IMR-90 (cell line): ENCODE measurements at regions not wholly inside any gene's neighbourhood (a gene's known extent, or its start where the extent isn't known, plus 50 kb on each side); places are given as distances from the start of the nearest gene placed in this dataset.

ENCODE experiments used
- ATAC-seq: fragments of 200-7000 bp; cut with Tn5 transposase; 2 replicates; pipeline ENCODE4 v1.9.1; 2020; ENCODE audit warnings: low read depth, mild to moderate bottlenecking, moderate library complexity
- BruUV-seq: library from RNA; stranded (reverse); fragments of 400-500 nt; replicated peaks from 2 replicates; lab custom pipeline; 2021; lab: Mats Ljungman, UMichigan
- CTCF ChIA-PET: fragments of 300-600 bp; formaldehyde crosslinking; extraction: SDS; loops from one replicate; lab custom pipeline; 2021; ENCODE audit warnings: antibody characterized with exemption; lab: Yijun Ruan, JAX
- POLR2A ChIA-PET: fragments of 300-600 bp; sonication (Branson Sonifier 250); formaldehyde crosslinking; loops from one replicate; lab custom pipeline; 2022; ENCODE audit warnings: antibody characterized with exemption; ENCODE audit not compliant: unreplicated experiment; lab: Charles Lee
- DNase-seq: peaks from one replicate; pipeline ENCODE4 v3.0.0; 2013
- H2AFZ ChIP-seq: replicated peaks from 2 replicates; pipeline ENCODE3; 2013; ENCODE audit warnings: low read length, mild to moderate bottlenecking; ENCODE audit not compliant: poor library complexity
- H2AK5ac ChIP-seq: 2 replicates; pipeline ENCODE4 v1.6.1; 2013; ENCODE audit warnings: low read depth, low read length, inconsistent platforms
- H2AK9ac ChIP-seq: replicated peaks from 2 replicates; pipeline ENCODE3; 2013; ENCODE audit warnings: mild to moderate bottlenecking, low read depth, low read length, moderate library complexity; ENCODE audit not compliant: poor library complexity
- H2BK120ac ChIP-seq: 2 replicates; pipeline ENCODE4 v1.6.1; 2013; ENCODE audit warnings: low read depth, low read length, inconsistent platforms
- H2BK15ac ChIP-seq: 3 replicates; pipeline ENCODE4 v1.6.1; 2013; ENCODE audit warnings: low read depth, low read length, inconsistent platforms
- H2BK20ac ChIP-seq: 2 replicates; pipeline ENCODE4 v1.6.1; 2013; ENCODE audit warnings: low read depth, mild to moderate bottlenecking, inconsistent platforms, low read length, moderate library complexity
- H2BK5ac ChIP-seq: 2 replicates; pipeline ENCODE4 v1.6.1; 2013; ENCODE audit warnings: mild to moderate bottlenecking, low read depth, low read length, inconsistent platforms; ENCODE audit not compliant: poor library complexity, severe bottlenecking
- H3K14ac ChIP-seq: replicated peaks from 2 replicates; pipeline ENCODE4 v1.6.1; 2013; ENCODE audit warnings: low read depth, low read length, inconsistent platforms
- H3K18ac ChIP-seq: 2 replicates; pipeline ENCODE4 v1.6.1; 2013; ENCODE audit warnings: low read depth, low read length, control low read depth
- H3K23ac ChIP-seq: 2 replicates; pipeline ENCODE4 v1.6.1; 2013; ENCODE audit warnings: low read depth, low read length, inconsistent platforms
- H3K27ac ChIP-seq: 2 replicates; pipeline ENCODE4 v1.5.1; 2013; ENCODE audit warnings: mild to moderate bottlenecking, control low read depth, low read length; ENCODE audit not compliant: insufficient read depth
- H3K27me3 ChIP-seq: 2 replicates; pipeline ENCODE4 v1.6.1; 2013; ENCODE audit warnings: low read length; ENCODE audit not compliant: control insufficient read depth, insufficient read depth
- H3K36me3 ChIP-seq: 2 replicates; pipeline ENCODE4 v1.6.1; 2013; ENCODE audit warnings: low read length, mixed read lengths; ENCODE audit not compliant: control insufficient read depth, insufficient read depth
- H3K4ac ChIP-seq: 2 replicates; pipeline ENCODE4 v1.6.1; 2013; ENCODE audit warnings: low read depth, low read length, inconsistent platforms
- H3K4me1 ChIP-seq: 2 replicates; pipeline ENCODE4 v1.6.1; 2013; ENCODE audit warnings: low read length, mixed read lengths; ENCODE audit not compliant: control insufficient read depth, insufficient read depth
- H3K4me2 ChIP-seq: 2 replicates; pipeline ENCODE4 v1.6.1; 2013; ENCODE audit warnings: low read depth, mild to moderate bottlenecking, control low read depth, low read length, moderate library complexity
- H3K4me3 ChIP-seq: 2 replicates; pipeline ENCODE4 v1.5.1; 2013; ENCODE audit warnings: low read depth, mild to moderate bottlenecking, control low read depth, low read length, moderate library complexity; ENCODE audit not compliant: insufficient read depth
- H3K56ac ChIP-seq: 2 replicates; pipeline ENCODE4 v1.6.1; 2013; ENCODE audit warnings: low read length, inconsistent platforms; ENCODE audit not compliant: insufficient read depth; ENCODE audit errors: extremely low read depth
- H3K79me1 ChIP-seq, 2 experiments: 2 replicates each; pipeline ENCODE4 v1.6.1; 2013; ENCODE audit warnings: low read length in 2 of 2, inconsistent platforms in 1 of 2, low read depth in 1 of 2
- H3K9ac ChIP-seq: 2 replicates; pipeline ENCODE4 v1.6.1; 2013; ENCODE audit warnings: low read depth, low read length, control low read depth
- H3K9me1 ChIP-seq: 2 replicates; pipeline ENCODE4 v1.6.1; 2013; ENCODE audit warnings: low read length, inconsistent platforms; ENCODE audit not compliant: insufficient read depth
- H3K9me3 ChIP-seq: 2 replicates; pipeline ENCODE4 v1.6.1; 2013; ENCODE audit warnings: low read length; ENCODE audit not compliant: control insufficient read depth, insufficient read depth
- H4K20me1 ChIP-seq: 2 replicates; pipeline ENCODE4 v1.6.1; 2013; ENCODE audit warnings: low read length, inconsistent platforms; ENCODE audit not compliant: insufficient read depth
- H4K5ac ChIP-seq: 2 replicates; pipeline ENCODE4 v1.6.1; 2013; ENCODE audit warnings: mild to moderate bottlenecking, low read depth, low read length, control low read depth
- H4K8ac ChIP-seq, 2 experiments: 2 replicates each; pipeline ENCODE4 v1.6.1; 2013; ENCODE audit warnings: low read depth in 2 of 2, low read length in 2 of 2, control low read depth in 1 of 2, inconsistent platforms in 1 of 2
- H4K91ac ChIP-seq: 2 replicates; pipeline ENCODE4 v1.6.1; 2013; ENCODE audit warnings: low read depth, low read length, inconsistent platforms; ENCODE audit not compliant: insufficient read depth
- BHLHE40 ChIP-seq: fragments of 150-350 bp; IDR thresholded peaks from 2 replicates; pipeline ENCODE4 v1.6.1; 2016; ENCODE audit warnings: mild to moderate bottlenecking, low read depth, low read length
- FOS ChIP-seq: fragments of 150-350 bp; IDR thresholded peaks from 2 replicates; pipeline ENCODE4 v1.6.1; 2016; ENCODE audit warnings: low read depth, low read length
- MAFK ChIP-seq: IDR thresholded peaks from 2 replicates; pipeline ENCODE4 v1.6.1; 2012; ENCODE audit warnings: low read depth, low read length, improper control_type of control experiment
- MAZ ChIP-seq: IDR thresholded peaks from 2 replicates; pipeline ENCODE4 v1.6.1; 2012; ENCODE audit warnings: low read depth, mild to moderate bottlenecking, low read length, improper control_type of control experiment, moderate library complexity, borderline replicate concordance
- NFE2L2 ChIP-seq: fragments of 150-350 bp; IDR thresholded peaks from 2 replicates; pipeline ENCODE4 v1.6.1; 2016; ENCODE audit warnings: low read depth, mild to moderate bottlenecking, low read length
- POLR2A ChIP-seq: IDR thresholded peaks from 2 replicates; pipeline ENCODE4 v1.6.1; 2012; ENCODE audit warnings: mild to moderate bottlenecking, low read depth, low read length
- RCOR1 ChIP-seq: IDR thresholded peaks from 2 replicates; pipeline ENCODE4 v1.6.1; 2012; ENCODE audit warnings: mild to moderate bottlenecking, low read length, improper control_type of control experiment; ENCODE audit not compliant: insufficient replicate concordance
- SMC3 ChIP-seq: fragments of 150-350 bp; IDR thresholded peaks from 2 replicates; pipeline ENCODE4 v1.6.1; 2016; ENCODE audit warnings: low read depth, mild to moderate bottlenecking, antibody characterized with exemption, low read length, moderate library complexity
- WGBS, 2 experiments: methylation state at CpG; one replicate each; pipeline versions ENCODE4 v1.1.5 to v1.1.7; 2013; ENCODE audit warnings: missing lambda C conversion rate in 2 of 2; ENCODE audit not compliant: insufficient read length in 1 of 2; ENCODE audit errors: extremely low coverage in 2 of 2; 5-methylcytosine and 5-hydroxymethylcytosine counted together
- dilution Hi-C: fragments of 300-500 bp; cut with HindIII; formaldehyde crosslinking; loops from one replicate; pipeline ENCODE4 v1.14.3; 2018; ENCODE audit warnings: low sequenced_read_pairs; ENCODE audit not compliant: unreplicated experiment
- in situ Hi-C: fragments of 300-500 bp; cut with MboI; formaldehyde crosslinking; loops from 3 replicates; pipeline ENCODE4 v1.14.3; 2019; ENCODE audit warnings: low sequenced_read_pairs, inconsistent platforms, mixed read lengths
- intact Hi-C: fragments of 100-400 bp; cut with micrococcal nuclease; formaldehyde crosslinking; loops from 2 replicates; pipeline ENCODE4 v1.10.0; 2022
- TF ChIP-seq, protein P1 (sequence below): fragments of 150-350 bp; IDR thresholded peaks from 2 replicates; pipeline ENCODE4 v1.6.1; 2017; ENCODE audit warnings: mild to moderate bottlenecking, antibody characterized with exemption, low read length, low read depth
- TF ChIP-seq, protein P2 (sequence below): fragments of 150-350 bp; IDR thresholded peaks from 2 replicates; pipeline ENCODE4 v1.6.1; 2016; ENCODE audit warnings: low read depth, mild to moderate bottlenecking, low read length, moderate library complexity, borderline replicate concordance

DNA sequence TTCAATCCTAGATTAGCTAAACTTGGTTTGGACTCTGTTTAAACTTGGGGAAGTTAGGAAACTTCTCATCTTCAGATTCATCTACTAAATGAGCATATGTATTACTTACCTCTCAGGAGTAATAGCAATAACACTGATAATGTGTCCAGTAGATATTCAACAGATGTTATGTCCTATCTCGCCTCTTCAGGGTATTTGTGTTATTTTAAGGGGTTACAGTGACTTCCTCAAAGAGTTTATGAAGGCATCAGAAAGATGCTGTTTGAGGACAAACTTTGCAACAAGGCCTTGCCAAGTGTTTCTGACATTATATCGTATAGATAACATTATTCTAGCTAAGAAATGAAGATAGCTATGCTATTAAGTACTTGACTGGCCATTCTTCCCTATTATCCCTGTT is 522.3 kb downstream of the IGSF11 start:
- Histone ChIP-seq H4K91ac (no peak overlapping the region), H4K5ac (no peak overlapping the region), H3K4me2 (no peak overlapping the region), H3K79me1 (no peaks in the 10 kb centered on the region), H3K23ac (no peak overlapping the region), H3K36me3 (no peaks in the 10 kb centered on the region), H2AFZ (no peak overlapping the region), H3K9ac (no peak overlapping the region), H3K18ac (no peak overlapping the region), H2BK15ac (no peak overlapping the region), H3K4me3 (no peak overlapping the region), H3K27me3 (no peaks in the 10 kb centered on the region), H3K9me3 (no peaks in the 10 kb centered on the region; the same call in 1 of the 2 replicates), H4K8ac (no peak overlapping the region), H2BK5ac (no peak overlapping the region), H3K14ac (no peak overlapping the region), H3K56ac (no peak overlapping the region), H4K20me1 (no peaks in the 10 kb centered on the region), H3K4ac (no peak overlapping the region), H2AK5ac (no peak overlapping the region), H3K9me1 (no peaks in the 10 kb centered on the region), H2BK120ac (no peak overlapping the region), H2BK20ac (no peak overlapping the region), H3K27ac (no peak overlapping the region), H2AK9ac (no peak overlapping the region), H3K4me1 (no peaks in the 10 kb centered on the region)
- intact Hi-C loops: no loop called here
- dilution Hi-C loops: no loop called here
- TF ChIP-seq NFE2L2 (no peak), MAZ (no peak), FOS (no peak), POLR2A (no peak), RCOR1 (no peak), BHLHE40 (no peak), MAFK (no peak), SMC3 (no peak)
- TF ChIP-seq, protein P1, sequence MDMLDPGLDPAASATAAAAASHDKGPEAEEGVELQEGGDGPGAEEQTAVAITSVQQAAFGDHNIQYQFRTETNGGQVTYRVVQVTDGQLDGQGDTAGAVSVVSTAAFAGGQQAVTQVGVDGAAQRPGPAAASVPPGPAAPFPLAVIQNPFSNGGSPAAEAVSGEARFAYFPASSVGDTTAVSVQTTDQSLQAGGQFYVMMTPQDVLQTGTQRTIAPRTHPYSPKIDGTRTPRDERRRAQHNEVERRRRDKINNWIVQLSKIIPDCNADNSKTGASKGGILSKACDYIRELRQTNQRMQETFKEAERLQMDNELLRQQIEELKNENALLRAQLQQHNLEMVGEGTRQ: no peak
- TF ChIP-seq, protein P2, sequence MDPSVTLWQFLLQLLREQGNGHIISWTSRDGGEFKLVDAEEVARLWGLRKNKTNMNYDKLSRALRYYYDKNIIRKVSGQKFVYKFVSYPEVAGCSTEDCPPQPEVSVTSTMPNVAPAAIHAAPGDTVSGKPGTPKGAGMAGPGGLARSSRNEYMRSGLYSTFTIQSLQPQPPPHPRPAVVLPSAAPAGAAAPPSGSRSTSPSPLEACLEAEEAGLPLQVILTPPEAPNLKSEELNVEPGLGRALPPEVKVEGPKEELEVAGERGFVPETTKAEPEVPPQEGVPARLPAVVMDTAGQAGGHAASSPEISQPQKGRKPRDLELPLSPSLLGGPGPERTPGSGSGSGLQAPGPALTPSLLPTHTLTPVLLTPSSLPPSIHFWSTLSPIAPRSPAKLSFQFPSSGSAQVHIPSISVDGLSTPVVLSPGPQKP: no peak
- WGBS, 2 experiments: no CpG with 5 or more reads among the region's 2 CpGs
- ChIA-PET CTCF (no interaction called here), POLR2A (no interaction called here)
- no peak for ATAC-seq
- in situ Hi-C loops: no loop called here
- no peak for DNase-seq
- BruUV-seq: no TSS peak
